ENCODE measurements at regions not wholly inside any gene's neighbourhood (a gene's known extent, or its start where the extent isn't known, plus 50 kb on each side); places are given as distances from the start of the nearest gene placed in this dataset.
"Not testable (repeated sequence)": the region's sequence is repeated elsewhere in the genome, so short reads cannot be mapped to it uniquely, and the experiment has no call there.

GRCh38 chr4:147104768-147105167 lies 159.1 kb upstream of the TTC29 start:
- DNase-seq: no peak

DNA sequence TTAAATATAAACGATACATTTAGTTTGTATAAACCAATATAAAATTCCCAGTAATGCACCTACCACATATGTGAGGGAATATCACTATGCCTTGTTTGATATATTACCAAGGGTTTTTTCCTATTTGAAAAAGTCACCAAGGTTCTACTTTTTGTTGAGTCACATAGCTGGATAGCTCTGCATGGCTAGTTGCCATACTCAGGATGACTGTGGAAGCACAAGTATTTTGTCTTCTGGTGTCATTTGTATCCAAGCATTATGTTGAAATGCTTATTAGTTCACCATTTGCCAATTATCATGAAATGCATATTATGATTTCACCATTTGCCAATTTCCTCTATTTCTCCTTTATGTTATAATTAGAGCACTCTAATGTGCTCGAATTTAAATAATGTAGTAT lies 162.7 kb upstream of the TTC29 start:
- DNase-seq: no peak

DNA sequence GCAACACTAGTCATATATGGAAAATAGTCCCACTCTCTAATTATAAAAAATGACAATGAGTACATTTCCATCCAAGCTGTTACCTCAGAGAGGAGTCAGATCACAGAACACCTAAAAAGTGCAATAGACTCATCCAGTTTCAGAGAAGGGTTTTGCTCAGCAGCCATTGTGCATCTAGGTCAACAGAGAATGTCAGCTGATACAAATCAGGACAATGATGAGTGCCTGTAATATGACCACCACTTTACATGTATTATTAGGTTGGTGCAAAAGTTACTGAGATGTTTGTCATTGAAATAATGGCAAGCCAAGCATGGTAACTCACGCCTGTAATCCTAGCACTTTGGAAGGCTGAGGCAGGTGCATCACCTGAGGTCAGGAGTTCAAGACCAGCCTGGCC lies 164.1 kb upstream of the TTC29 start:
- no peak for DNase-seq

- DNase-seq: no peak
Observed at GRCh38 chr4:147110473-147111367, 165.1 kb upstream of the TTC29 start.

DNA sequence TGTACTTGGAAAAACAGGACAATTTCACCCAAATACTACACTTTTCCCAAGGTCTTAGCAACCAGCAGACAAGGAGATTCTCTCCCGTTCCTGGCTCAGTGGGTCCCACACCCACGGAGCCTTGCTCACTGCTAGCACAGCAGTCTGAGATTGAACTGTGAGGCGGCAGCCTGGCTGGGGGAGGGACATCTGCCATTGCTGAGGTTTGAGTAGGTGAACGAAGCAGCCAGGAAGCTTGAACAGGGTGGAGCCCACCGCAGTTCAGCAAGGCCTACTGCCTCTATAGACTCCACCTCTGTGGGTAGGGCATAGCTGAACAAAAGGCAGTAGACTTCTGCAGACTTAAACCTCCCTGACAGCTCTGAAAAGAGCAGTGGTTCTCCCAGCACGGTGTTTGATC lies 166.5 kb upstream of the TTC29 start:
- DNase-seq: not testable (repeated sequence)

GRCh38 chr4:147117431-147117830 lies 171.8 kb upstream of the TTC29 start:
- DNase-seq: no peak

DNA sequence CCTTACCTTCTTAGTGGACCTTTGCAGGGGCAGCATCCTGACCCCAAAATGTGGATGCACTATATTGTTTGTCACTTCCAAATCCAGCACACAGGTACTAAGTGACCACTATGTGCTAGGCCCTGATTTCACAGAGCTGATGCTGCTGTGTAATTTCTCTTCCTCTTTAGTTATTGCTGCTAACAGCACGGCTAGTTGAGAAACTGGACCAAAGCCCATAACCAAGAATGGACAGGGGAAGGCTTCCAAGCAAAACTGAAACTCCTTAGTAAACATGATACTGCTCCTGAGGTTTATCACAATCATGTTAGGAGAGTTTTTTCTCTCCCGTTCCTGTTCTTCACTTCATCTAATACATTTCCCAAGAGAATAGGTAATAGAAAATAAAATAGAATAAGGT lies 172.9 kb upstream of the TTC29 start:
- DNase-seq: no peak

GRCh38 chr4:147122685-147123084 lies 177.0 kb upstream of the TTC29 start:
- DNase-seq: no peak

GRCh38 chr4:147123146-147123545 lies 177.5 kb upstream of the TTC29 start:
- no peak for DNase-seq

- DNase-seq: no peak
Observed at GRCh38 chr4:147128787-147129186, 183.1 kb upstream of the TTC29 start.

GRCh38 chr4:147129687-147130086 lies 184.0 kb upstream of the TTC29 start:
- DNase-seq: no peak

DNA sequence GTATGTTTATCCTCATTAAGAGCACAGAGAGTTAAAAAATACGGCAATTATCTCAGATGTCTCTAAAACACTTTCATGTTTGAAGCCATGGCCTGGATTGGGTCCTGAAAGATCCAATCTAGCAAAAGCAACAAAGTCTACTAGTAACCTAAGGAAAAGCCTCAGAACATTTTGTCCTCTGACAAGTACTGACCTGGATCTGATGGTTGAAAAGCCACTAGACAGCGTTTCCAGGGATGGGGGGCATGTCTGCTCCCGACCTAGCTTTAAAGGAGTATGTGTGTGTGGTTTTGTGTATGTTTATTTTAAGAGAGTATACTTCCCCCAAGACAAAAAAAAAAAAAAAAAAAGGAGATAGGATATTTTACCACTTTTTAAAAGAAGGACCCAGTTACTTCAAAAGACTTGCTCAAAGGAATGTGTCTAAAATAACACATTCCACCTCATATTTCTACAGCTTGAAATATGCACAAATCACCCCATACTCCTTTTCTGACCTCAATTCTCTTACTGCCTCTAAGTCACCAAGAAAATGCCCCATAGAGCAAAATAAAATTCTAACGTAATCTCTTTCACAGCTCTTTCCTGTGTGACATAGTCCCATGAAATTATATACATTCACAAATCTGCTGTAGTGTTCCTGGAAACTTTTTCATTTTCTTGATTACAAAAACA lies 189.0 kb upstream of the TTC29 start:
- DNase-seq: no peak

DNA sequence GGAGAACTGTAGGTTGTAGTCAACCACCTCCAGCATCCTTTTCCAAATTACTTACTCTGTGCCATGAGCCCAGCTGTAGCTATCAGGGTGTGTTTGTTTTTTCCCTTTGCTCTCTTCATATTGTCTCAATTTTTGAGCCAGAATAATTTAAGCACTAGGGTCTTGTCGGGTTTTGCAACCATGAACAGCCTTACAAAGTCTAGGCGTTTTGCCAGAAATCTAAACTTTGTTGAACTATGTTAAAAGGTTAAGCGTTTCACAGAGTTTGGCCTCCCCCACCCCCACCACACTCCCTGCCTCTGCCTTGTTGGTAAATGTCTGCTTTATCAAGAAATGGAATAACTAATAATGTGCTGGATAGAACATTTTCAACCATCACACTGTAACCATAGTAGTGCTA lies 190.6 kb upstream of the TTC29 start:
- DNase-seq: no peak

DNA sequence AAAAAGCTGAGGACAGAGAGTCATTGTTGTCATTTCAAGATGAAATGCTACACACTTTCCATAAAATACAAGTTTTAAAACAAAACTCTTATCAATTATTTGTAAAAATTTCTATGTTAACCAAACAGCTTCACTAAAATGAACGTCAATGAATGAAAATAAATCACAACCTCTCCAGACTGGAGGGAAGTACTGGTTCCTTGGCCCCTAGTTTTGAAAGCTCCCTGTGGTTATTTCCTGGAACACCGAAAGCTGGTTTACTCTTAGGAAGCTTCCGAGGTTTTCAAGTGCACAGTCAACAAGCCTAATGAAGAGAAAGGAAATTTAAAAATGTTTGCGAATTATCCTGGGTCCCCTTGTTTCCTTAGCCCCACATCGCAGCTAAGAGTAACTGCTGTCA lies 191.1 kb upstream of the TTC29 start:
- DNase-seq: no peak

DNA sequence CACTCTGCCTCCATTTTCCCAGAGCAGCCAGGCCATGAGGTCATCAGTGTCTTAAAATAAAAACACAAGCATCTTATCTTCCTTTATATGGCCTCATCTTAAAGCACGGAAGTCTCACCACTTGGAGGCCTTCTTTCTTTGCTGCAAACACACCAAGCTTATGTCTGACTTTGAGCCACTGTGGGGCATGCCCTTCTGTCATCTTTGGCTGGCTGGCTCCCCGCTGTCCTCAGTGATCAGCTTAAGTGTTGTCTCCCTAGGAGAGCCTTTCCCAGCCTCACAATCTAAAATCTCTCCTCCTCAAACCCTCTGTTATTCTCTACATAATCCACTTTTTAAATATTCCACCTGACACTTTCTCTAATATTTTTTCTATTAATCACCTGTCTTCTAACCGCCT lies 191.6 kb upstream of the TTC29 start:
- DNase-seq: no peak

- no peak for DNase-seq
Observed at GRCh38 chr4:147138171-147138570, 192.5 kb upstream of the TTC29 start.

DNA sequence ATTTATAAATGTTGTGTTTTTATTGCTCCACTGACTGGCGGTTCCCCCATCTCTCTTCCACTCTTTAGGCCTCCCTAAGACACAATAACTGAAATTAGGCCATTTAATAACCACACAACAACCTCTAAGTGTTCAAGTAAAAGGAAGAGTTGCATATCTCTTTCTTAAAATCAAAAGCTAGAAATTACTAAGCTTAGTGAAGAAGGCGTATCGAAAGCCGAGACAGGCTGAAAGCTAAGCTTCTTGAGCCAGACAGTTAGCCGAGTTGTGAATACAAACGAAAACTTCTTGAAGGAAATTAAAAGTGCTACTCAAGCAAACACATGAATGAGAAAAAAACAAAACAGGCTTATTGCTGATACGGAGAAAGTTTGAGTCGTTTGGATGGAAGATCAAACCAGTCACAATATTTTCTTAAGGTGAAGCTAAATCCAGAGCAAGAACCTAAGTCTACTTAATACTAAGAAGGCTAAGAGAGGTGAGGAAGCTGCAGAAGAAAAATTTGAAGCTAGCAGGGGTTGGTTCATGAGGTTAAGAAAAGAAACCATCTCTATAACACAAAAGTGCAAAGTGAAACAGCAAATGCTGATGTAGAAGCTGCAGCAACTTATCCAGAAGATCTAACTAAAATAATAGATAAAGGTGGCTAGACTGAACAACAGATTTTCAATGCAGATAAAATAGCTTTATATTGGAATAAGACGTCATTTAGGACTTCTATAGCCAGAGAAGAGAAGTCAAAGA lies 194.0 kb upstream of the TTC29 start:
- DNase-seq: no peak

DNA sequence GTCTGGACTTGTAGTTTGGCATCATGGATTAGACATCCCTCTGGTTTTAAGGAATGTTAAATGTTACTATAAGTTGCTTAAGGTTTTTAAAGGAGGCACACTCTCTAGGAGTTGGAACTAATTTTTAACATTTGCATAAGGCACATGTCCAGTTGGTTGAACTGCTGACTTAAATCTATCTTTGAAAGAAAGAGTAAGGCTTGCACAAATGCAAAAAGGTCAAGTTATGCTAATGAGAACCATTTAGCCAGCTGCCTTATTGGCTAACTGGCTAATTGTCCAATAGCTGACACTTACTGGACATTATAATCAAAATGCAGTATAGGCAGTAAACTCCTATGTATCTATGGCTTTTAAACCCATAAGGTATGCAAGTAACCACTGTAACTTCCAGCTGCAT lies 206.1 kb upstream of the TTC29 start:
- no peak for DNase-seq

- DNase-seq: no peak
Observed at GRCh38 chr4:147157860-147158701, 212.4 kb upstream of the TTC29 start.

GRCh38 chr4:147160908-147161513 lies 215.3 kb upstream of the TTC29 start:
- DNase-seq: no peak

DNA sequence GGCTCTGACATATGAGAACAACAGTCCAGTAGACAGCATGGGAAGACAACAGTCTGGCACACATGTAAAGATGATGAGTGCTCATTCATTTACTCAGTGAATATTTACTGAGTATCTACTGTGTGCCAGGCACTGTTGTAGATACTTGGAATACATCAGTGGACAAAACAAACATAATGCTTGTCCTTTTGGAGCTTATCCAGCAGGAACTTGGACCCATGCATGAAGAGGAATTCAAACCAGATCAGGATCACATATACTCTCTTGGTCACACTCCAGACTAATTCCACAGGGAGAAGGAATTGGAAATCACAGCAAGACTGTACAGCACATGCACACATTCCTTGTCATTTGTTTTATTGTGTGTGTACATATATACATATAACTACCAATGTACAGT lies 217.6 kb upstream of the TTC29 start:
- no peak for DNase-seq

GRCh38 chr4:147168200-147168599 lies 222.5 kb upstream of the TTC29 start:
- DNase-seq: not testable (repeated sequence)

Measured in stimulated activated CD4-positive, alpha-beta T cell treated with anti-CD3 and anti-CD28 coated beads, Interleukin-4, amount 100 ng/mL, for 24 hours (primary cell).